ENCODE measurements at regions not wholly inside any gene's neighbourhood (a gene's known extent, or its start where the extent isn't known, plus 50 kb on each side); places are given as distances from the start of the nearest gene placed in this dataset.
"Not testable (repeated sequence)": the region's sequence is repeated elsewhere in the genome, so short reads cannot be mapped to it uniquely, and the experiment has no call there.

GRCh38 chr5:1618296-1618865, 94.6 kb upstream of the LPCAT1 start:
- not testable (repeated sequence) for H3K4me3 ChIP-seq (replicated peaks; ENCODE audit: low read depth, low read length); DNase-seq (ENCODE audit: extremely low read depth, insufficient read length); H3K36me3 ChIP-seq (ENCODE audit: control insufficient read depth, insufficient read depth, low read length); H3K27me3 ChIP-seq (replicated peaks; ENCODE audit: control insufficient read depth, insufficient read depth, low read length)

DNA sequence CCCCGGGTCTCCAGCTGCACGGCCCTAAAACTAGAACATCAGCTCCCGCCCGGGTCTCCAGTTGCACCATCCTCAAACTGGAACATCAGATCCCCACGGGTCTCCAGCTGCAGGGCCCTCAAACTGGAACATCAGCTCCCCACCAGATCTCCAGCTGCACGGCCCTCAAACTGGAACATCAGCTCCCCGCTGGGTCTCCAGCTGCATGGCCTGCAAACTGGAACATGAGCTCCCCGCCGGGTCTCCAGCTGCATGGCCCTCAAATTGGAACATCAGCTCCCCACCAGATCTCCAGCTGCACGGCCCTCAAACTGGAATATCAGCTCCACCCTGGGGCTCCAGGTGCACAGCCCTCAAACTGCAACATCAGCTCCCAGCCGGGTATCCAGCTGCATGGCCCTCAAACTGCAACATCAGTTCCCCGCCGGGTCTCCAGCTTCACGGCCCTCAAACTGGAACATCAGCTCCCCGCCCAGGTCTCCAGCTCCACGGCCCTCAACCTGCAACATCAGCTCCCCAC, 93.5 kb upstream of the LPCAT1 start:
- H3K27me3 ChIP-seq (replicated peaks; ENCODE audit: control insufficient read depth, insufficient read depth, low read length); H3K36me3 ChIP-seq (ENCODE audit: control insufficient read depth, insufficient read depth, low read length); H3K4me3 ChIP-seq (replicated peaks; ENCODE audit: low read depth, low read length); DNase-seq (ENCODE audit: extremely low read depth, insufficient read length): not testable (repeated sequence)

DNA sequence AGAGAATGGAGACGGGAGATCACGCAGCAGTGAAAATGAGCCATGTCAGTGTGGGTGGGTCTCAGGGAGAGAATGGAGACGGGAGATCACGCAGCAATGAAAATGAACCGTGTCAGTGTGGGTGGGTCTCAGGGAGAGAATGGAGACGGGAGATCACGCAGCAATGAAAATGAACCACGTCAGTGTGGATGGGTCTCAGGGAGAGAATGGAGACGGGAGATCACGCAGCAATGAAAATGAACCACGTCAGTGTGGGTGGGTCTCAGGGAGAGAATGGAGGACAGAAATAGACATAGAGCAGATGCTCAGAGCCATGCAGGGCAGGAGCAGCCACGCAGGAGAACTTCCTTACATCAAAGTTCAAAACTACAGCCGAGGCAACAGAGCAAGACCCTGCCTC, 89.8 kb upstream of the LPCAT1 start:
- not testable (repeated sequence) for H3K36me3 ChIP-seq (ENCODE audit: control insufficient read depth, insufficient read depth, low read length); DNase-seq (ENCODE audit: extremely low read depth, insufficient read length); H3K4me3 ChIP-seq (replicated peaks; ENCODE audit: low read depth, low read length); H3K27me3 ChIP-seq (replicated peaks; ENCODE audit: control insufficient read depth, insufficient read depth, low read length)

GRCh38 chr5:1610526-1610925, 86.8 kb upstream of the LPCAT1 start:
- H3K27me3 ChIP-seq (replicated peaks; ENCODE audit: control insufficient read depth, insufficient read depth, low read length); DNase-seq (ENCODE audit: extremely low read depth, insufficient read length); H3K4me3 ChIP-seq (replicated peaks; ENCODE audit: low read depth, low read length); H3K36me3 ChIP-seq (ENCODE audit: control insufficient read depth, insufficient read depth, low read length): not testable (repeated sequence)

GRCh38 chr5:1609111-1609510, 85.4 kb upstream of the LPCAT1 start:
- not testable (repeated sequence) for H3K36me3 ChIP-seq (ENCODE audit: control insufficient read depth, insufficient read depth, low read length); H3K4me3 ChIP-seq (replicated peaks; ENCODE audit: low read depth, low read length); H3K27me3 ChIP-seq (replicated peaks; ENCODE audit: control insufficient read depth, insufficient read depth, low read length); DNase-seq (ENCODE audit: extremely low read depth, insufficient read length)

- DNase-seq (ENCODE audit: extremely low read depth, insufficient read length); H3K36me3 ChIP-seq (ENCODE audit: control insufficient read depth, insufficient read depth, low read length): not testable (repeated sequence)
Observed at GRCh38 chr5:1608336-1608735, 84.6 kb upstream of the LPCAT1 start.

DNA sequence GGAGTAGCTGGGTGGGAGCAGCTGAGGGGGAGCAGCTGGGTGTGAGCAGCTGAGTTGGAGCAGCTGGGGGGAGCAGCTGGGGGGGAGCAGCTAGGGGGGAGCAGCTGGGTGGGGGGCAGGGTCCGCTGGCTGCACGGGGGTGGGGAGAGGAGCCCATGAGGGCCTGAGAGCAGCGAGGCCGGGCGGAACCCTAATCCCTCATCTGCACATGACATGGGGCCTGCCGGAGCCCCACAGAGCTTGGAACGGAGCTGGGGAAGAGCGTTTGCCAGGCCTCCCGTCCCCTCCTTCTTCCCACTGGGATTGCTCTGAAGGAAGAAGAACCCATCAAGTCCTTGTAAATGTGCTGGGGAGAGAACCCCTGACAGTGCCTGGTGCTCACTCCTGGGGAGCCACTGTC, 83.2 kb upstream of the LPCAT1 start:
- not testable (repeated sequence) for H3K27me3 ChIP-seq (replicated peaks; ENCODE audit: control insufficient read depth, insufficient read depth, low read length); DNase-seq (ENCODE audit: extremely low read depth, insufficient read length); H3K4me3 ChIP-seq (replicated peaks; ENCODE audit: low read depth, low read length); H3K36me3 ChIP-seq (ENCODE audit: control insufficient read depth, insufficient read depth, low read length)

More at GRCh38 chr5:1608336-1608735, 84.6 kb upstream of the LPCAT1 start:
- not testable (repeated sequence) for H3K27me3 ChIP-seq (replicated peaks; ENCODE audit: control insufficient read depth, insufficient read depth, low read length); H3K4me3 ChIP-seq (replicated peaks; ENCODE audit: low read depth, low read length)

DNA sequence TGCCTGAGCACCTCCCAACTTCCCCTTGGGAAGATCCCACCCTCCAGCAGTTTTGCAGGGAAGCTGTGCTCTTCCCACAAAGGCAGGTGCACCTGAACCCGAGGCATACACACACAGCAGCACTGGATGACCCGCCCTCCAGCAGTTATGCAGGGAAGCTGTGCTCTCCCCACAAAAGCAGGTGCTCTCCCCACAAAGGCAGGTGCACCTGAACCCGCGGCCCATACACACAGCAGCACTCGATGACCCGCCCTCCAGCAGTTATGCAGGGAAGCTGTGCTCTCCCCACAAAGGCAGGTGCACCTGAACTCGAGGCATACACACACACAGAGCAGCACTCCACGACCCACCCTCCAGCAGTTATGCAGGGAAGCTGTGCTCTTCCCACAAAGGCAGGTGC, 80.2 kb upstream of the LPCAT1 start:
- H3K27me3 ChIP-seq (replicated peaks; ENCODE audit: control insufficient read depth, insufficient read depth, low read length); H3K4me3 ChIP-seq (replicated peaks; ENCODE audit: low read depth, low read length); DNase-seq (ENCODE audit: extremely low read depth, insufficient read length); H3K36me3 ChIP-seq (ENCODE audit: control insufficient read depth, insufficient read depth, low read length): not testable (repeated sequence)

DNA sequence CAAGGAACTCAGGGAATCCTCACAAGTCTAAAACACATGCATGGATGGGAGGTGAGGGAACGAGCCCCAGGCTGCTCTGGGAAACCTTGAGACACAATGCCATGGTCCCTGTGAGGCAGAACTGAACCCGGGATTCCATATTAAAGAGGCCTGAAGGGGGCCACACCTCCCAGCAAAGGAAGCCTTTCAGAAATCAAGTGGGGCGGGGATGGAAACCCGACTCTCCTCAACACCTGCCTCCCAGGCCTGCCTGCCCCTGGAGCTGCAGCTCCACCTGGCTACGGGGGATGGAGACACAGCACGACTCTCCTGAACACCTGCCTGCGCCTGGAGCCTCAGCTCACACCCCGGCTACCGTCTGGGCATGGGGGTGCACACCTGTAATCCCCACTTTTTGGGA, 77.8 kb upstream of the LPCAT1 start:
- DNase-seq (ENCODE audit: extremely low read depth, insufficient read length); H3K4me3 ChIP-seq (replicated peaks; ENCODE audit: low read depth, low read length): not testable (repeated sequence)

GRCh38 chr5:1598950-1599737, 75.4 kb upstream of the LPCAT1 start:
- H3K27me3 ChIP-seq (replicated peaks; ENCODE audit: control insufficient read depth, insufficient read depth, low read length); H3K36me3 ChIP-seq (ENCODE audit: control insufficient read depth, insufficient read depth, low read length); DNase-seq (ENCODE audit: extremely low read depth, insufficient read length); H3K4me3 ChIP-seq (replicated peaks; ENCODE audit: low read depth, low read length): not testable (repeated sequence)

More for the DNA sequence above, 77.8 kb upstream of the LPCAT1 start:
- H3K27me3 ChIP-seq (replicated peaks; ENCODE audit: control insufficient read depth, insufficient read depth, low read length); H3K36me3 ChIP-seq (ENCODE audit: control insufficient read depth, insufficient read depth, low read length): not testable (repeated sequence)

DNA sequence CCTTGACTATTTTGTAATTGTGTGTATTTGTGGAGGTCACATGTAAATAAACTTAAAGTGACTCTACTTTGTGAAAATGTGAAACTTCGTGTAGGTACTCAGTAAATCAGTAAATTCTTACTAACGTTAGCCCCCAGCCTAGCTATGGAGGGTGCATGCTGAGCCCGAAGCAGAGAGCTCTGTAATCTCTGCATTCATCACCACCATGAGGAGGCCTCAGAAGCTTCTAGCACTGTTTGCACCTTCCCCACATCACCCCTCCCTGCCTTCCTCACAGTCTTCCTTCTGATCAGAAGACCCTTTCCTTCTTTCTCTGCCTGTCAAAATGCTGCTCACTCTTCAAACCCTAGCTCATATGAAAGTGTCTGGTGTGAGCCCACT, 73.3 kb upstream of the LPCAT1 start:
- DNase-seq (ENCODE audit: extremely low read depth, insufficient read length); H3K4me3 ChIP-seq (replicated peaks; ENCODE audit: low read depth, low read length); H3K36me3 ChIP-seq (ENCODE audit: control insufficient read depth, insufficient read depth, low read length); H3K27me3 ChIP-seq (replicated peaks; ENCODE audit: control insufficient read depth, insufficient read depth, low read length): not testable (repeated sequence)

DNA sequence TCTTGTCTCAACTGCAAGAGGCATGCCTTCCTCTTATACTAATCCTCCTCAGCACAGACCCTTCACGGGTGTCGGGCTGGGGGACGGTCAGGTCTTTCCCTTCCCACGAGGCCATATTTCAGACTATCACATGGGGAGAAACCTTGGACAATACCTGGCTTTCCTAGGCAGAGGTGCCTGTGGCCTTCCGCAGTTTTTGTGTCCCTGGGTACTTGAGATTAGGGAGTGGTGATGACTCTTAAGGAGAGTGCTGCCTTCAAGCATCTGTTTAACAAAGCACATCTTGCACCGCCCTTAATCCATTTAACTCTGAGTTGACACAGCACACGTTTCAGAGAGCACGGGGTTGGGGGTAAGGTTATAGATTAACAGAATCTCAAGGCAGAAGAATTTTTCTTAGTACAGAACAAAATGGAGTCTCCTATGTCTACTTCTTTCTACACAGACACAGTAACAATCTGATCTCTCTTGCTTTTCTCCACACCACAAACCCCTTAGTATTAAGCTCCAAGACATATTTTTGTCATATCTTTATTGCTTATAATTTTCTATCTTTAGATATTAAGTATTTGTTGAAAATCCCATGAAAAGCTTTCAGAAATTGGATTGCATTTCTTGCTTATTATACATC, 72.8 kb upstream of the LPCAT1 start:
- H3K27me3 ChIP-seq (replicated peaks; ENCODE audit: control insufficient read depth, insufficient read depth, low read length); H3K36me3 ChIP-seq (ENCODE audit: control insufficient read depth, insufficient read depth, low read length); DNase-seq (ENCODE audit: extremely low read depth, insufficient read length); H3K4me3 ChIP-seq (replicated peaks; ENCODE audit: low read depth, low read length): not testable (repeated sequence)
